MCF 10A (cell line): ENCODE measurements at regions not wholly inside any gene's neighbourhood (a gene's known extent, or its start where the extent isn't known, plus 50 kb on each side); places are given as distances from the start of the nearest gene placed in this dataset.

Source experiments
- BruUV-seq: library from RNA; stranded (reverse); fragments of 400-500 nt; replicated peaks from 2 replicates; lab custom pipeline; 2021; lab: Mats Ljungman, UMichigan
- CTCF ChIA-PET: fragments of 300-600 bp; sonication (Branson Sonifier 250); formaldehyde crosslinking; extraction: SDS; loops from one replicate; lab custom pipeline; 2021; ENCODE audit warnings: antibody characterized with exemption, inconsistent platforms; lab: Yijun Ruan, JAX
- POLR2A ChIA-PET: fragments of 300-600, 350-650 bp; sonication (Branson Sonifier 250); formaldehyde crosslinking; extraction: SDS; loops from one replicate; lab custom pipeline; 2020; ENCODE audit warnings: antibody characterized with exemption, inconsistent platforms; lab: Yijun Ruan, JAX
- DNase-seq: peaks from one replicate; pipeline ENCODE4 v3.0.0-alpha.2; 2018; ENCODE audit not compliant: unreplicated experiment
- H3K27ac Mint-ChIP-seq: one replicate; pipeline ENCODE4 v1.8.0; 2022; ENCODE audit warnings: mild to moderate bottlenecking, low read depth, mixed read lengths; ENCODE audit not compliant: unreplicated experiment
- H3K27me3 Mint-ChIP-seq: one replicate; pipeline ENCODE4 v1.8.0; 2022; ENCODE audit warnings: mixed read lengths; ENCODE audit not compliant: insufficient read depth, unreplicated experiment
- H3K36me3 Mint-ChIP-seq: one replicate; pipeline ENCODE4 v1.8.0; 2022; ENCODE audit warnings: mild to moderate bottlenecking, moderate library complexity, mixed read lengths; ENCODE audit not compliant: insufficient read depth, unreplicated experiment
- H3K4me1 Mint-ChIP-seq: one replicate; pipeline ENCODE4 v1.8.0; 2022; ENCODE audit warnings: mixed read lengths; ENCODE audit not compliant: insufficient read depth, unreplicated experiment
- H3K4me3 Mint-ChIP-seq: one replicate; pipeline ENCODE4 v1.8.0; 2022; ENCODE audit warnings: mild to moderate bottlenecking, moderate library complexity, mixed read lengths; ENCODE audit not compliant: unreplicated experiment
- H3K9me3 Mint-ChIP-seq: one replicate; pipeline ENCODE4 v1.8.0; 2022; ENCODE audit warnings: mixed read lengths; ENCODE audit not compliant: unreplicated experiment
- intact Hi-C: fragments of 100-400 bp; cut with micrococcal nuclease; formaldehyde crosslinking; loops from 2 replicates; pipeline ENCODE4 v1.14.1; 2022
- TF ChIP-seq, protein P1 (sequence below): fragments of 200-600 bp; IDR thresholded peaks from one replicate; pipeline ENCODE4 v1.8.0; 2022; ENCODE audit warnings: antibody characterized with exemption, mild to moderate bottlenecking; ENCODE audit not compliant: unreplicated experiment

DNA sequence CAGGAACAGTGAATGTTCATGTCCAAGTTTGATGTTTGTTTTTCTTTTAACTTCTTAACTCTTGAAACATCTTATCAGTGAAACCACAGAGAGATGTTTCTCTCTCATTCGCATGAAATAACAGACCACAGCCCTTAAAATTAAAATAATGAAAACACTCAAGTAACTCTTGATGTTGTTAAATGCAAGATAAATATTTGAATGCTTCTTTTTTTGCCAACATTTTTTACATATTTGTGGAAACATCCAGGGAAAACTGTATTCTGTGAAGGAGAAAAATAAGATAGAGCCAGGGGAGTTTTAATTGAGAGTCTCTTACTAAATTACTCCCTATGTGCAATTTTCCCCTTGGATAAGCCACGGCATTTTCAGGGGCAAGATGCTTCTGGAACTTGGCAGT lies 361.8 kb upstream of the MGMT start:
- H3K9me3 Mint-ChIP-seq: no peaks in the 10 kb centered on the region
- POLR2A ChIA-PET: no interaction called here
- BruUV-seq: no TSS peak
- DNase-seq: peak; percentile 27
- H3K36me3 Mint-ChIP-seq: no peaks in the 10 kb centered on the region
- H3K4me1 Mint-ChIP-seq: peaks cover 14% of the 10 kb centered on the region
- no peak overlapping the region for H3K4me3 Mint-ChIP-seq
- intact Hi-C loops: no loop called here
- no peaks in the 10 kb centered on the region for H3K27me3 Mint-ChIP-seq
- TF ChIP-seq, protein P1, sequence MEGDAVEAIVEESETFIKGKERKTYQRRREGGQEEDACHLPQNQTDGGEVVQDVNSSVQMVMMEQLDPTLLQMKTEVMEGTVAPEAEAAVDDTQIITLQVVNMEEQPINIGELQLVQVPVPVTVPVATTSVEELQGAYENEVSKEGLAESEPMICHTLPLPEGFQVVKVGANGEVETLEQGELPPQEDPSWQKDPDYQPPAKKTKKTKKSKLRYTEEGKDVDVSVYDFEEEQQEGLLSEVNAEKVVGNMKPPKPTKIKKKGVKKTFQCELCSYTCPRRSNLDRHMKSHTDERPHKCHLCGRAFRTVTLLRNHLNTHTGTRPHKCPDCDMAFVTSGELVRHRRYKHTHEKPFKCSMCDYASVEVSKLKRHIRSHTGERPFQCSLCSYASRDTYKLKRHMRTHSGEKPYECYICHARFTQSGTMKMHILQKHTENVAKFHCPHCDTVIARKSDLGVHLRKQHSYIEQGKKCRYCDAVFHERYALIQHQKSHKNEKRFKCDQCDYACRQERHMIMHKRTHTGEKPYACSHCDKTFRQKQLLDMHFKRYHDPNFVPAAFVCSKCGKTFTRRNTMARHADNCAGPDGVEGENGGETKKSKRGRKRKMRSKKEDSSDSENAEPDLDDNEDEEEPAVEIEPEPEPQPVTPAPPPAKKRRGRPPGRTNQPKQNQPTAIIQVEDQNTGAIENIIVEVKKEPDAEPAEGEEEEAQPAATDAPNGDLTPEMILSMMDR: no peak
- H3K27ac Mint-ChIP-seq: peak overlapping the region; percentile 81
- CTCF ChIA-PET: no interaction called here

DNA sequence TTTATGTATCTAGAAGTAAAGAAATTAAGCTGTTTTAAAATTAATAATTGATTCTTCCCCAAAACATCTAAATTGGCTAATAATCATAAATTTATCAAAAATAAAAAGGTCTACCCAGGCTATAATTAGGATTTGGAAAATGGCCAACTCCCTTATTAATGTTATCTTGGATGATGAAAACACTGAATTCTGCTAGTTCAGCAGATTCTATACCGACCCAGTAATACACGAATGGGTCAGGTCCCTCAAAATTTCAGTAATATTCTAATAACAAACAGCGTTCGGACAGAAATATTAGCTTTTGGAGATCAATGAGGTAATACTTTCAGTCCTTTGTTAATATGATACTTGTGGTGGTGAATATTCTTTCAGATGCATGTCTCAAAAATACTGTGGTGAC lies 360.7 kb upstream of the MGMT start:
- DNase-seq: no peak
- ChIA-PET CTCF (interaction anchor here (0.6 kb wide), 1 partner anchor 1004 kb away, joined by 3 read pairs; no protein-coding TSS in a partner anchor), POLR2A (no interaction called here)
- Mint-ChIP-seq H3K4me3 (no peak overlapping the region), H3K9me3 (no peaks in the 10 kb centered on the region), H3K36me3 (no peaks in the 10 kb centered on the region), H3K27ac (no peak overlapping the region), H3K4me1 (peaks cover 14% of the 10 kb centered on the region), H3K27me3 (no peaks in the 10 kb centered on the region)
- TF ChIP-seq, protein P1: no peak
- intact Hi-C loops: no loop called here
- no TSS peak for BruUV-seq

DNA sequence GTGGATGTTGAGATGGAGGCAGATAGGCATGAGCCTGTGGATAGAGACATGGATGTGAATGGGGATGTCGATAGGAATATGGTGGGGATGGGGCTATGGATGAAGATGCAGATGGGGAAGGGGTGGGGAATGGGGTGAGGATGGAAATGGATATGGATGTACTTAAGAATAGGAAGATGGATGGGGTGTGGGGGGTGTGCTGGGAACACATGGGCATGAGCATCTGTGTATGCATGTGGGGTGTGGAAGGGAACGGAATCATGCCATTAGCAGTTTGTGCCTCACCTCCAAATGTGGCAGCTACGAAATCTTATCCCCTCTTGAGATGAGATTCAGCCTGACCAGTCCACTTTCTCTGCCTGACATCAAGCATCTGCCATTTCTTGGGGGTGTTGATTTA lies 359.5 kb upstream of the MGMT start:
- no TSS peak for BruUV-seq
- TF ChIP-seq, protein P1: no peak
- H3K9me3 Mint-ChIP-seq: no peaks in the 10 kb centered on the region
- POLR2A ChIA-PET: no interaction called here
- intact Hi-C loops: no loop called here
- CTCF ChIA-PET: no interaction called here
- H3K27ac Mint-ChIP-seq: no peak overlapping the region
- H3K27me3 Mint-ChIP-seq: no peaks in the 10 kb centered on the region
- DNase-seq: no peak
- no peak overlapping the region for H3K4me3 Mint-ChIP-seq
- peaks cover 14% of the 10 kb centered on the region for H3K4me1 Mint-ChIP-seq
- no peaks in the 10 kb centered on the region for H3K36me3 Mint-ChIP-seq

DNA sequence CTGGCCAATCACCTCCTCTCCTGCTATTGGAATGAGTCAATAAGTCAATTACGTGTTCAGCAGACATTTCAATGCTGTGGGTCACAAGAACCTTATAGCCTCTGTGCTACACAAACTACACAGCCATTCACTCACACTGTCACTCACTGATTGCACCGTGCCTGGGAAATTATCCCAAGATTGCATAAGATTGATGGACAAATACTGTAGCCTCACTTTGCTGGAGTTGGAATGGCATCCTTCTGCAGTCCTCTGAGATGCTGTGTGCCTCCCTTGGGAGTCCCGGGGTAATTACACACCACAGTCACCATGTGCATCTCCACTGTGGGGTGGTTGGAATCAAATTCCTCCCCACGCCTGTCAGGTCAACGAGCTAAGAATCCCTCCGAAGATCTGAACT lies 358.7 kb upstream of the MGMT start:
- Mint-ChIP-seq H3K27me3 (no peaks in the 10 kb centered on the region), H3K4me3 (no peak overlapping the region), H3K9me3 (no peaks in the 10 kb centered on the region), H3K4me1 (peaks cover 14% of the 10 kb centered on the region), H3K27ac (no peak overlapping the region), H3K36me3 (no peaks in the 10 kb centered on the region)
- peak; percentile 21 for DNase-seq
- TF ChIP-seq, protein P1: no peak
- CTCF ChIA-PET: no interaction called here
- POLR2A ChIA-PET: no interaction called here
- intact Hi-C loops: no loop called here
- no TSS peak for BruUV-seq
